Endodermal cell (in vitro differentiated cells): ENCODE measurements at regions not wholly inside any gene's neighbourhood (a gene's known extent, or its start where the extent isn't known, plus 50 kb on each side); places are given as distances from the start of the nearest gene placed in this dataset.

Source experiments
- DNase-seq: peaks from one replicate; pipeline ENCODE4 v3.0.0-alpha.2; 2017
- H3K27ac ChIP-seq: 2 replicates; pipeline ENCODE4 v1.5.1; 2013; ENCODE audit warnings: mild to moderate bottlenecking, low read depth, low read length, moderate library complexity
- H3K27me3 ChIP-seq: 2 replicates; pipeline ENCODE4 v1.6.1; 2013; ENCODE audit warnings: mild to moderate bottlenecking, low read length, moderate library complexity; ENCODE audit not compliant: insufficient read depth, control insufficient read depth, poor library complexity, severe bottlenecking
- H3K36me3 ChIP-seq: 2 replicates; pipeline ENCODE4 v1.7.0; 2013; ENCODE audit warnings: mild to moderate bottlenecking, low read length, moderate library complexity; ENCODE audit not compliant: control insufficient read depth, insufficient read depth
- H3K4me1 ChIP-seq: one replicate; pipeline ENCODE4 v1.7.0; 2013; ENCODE audit warnings: low read length; ENCODE audit not compliant: control insufficient read depth, insufficient read depth
- H3K4me3 ChIP-seq: 2 replicates; pipeline ENCODE4 v1.5.1; 2013; ENCODE audit warnings: mild to moderate bottlenecking, low read length, moderate library complexity
- H3K9ac ChIP-seq: 2 replicates; pipeline ENCODE4 v1.6.1; 2013; ENCODE audit warnings: mild to moderate bottlenecking, low read length, moderate library complexity; ENCODE audit not compliant: poor library complexity, severe bottlenecking; ENCODE audit errors: extremely low read depth
- H3K9me3 ChIP-seq: 2 replicates; pipeline ENCODE4 v1.6.1; 2013; ENCODE audit warnings: mild to moderate bottlenecking, low read length, moderate library complexity; ENCODE audit not compliant: control insufficient read depth
- H3K27ac Mint-ChIP-seq: 2 replicates; pipeline ENCODE4 v1.8.0; 2020; ENCODE audit warnings: mixed read lengths
- H3K27me3 Mint-ChIP-seq: 2 replicates; pipeline ENCODE4 v1.8.0; 2021; ENCODE audit warnings: mild to moderate bottlenecking, mixed read lengths; ENCODE audit not compliant: insufficient read depth
- H3K36me3 Mint-ChIP-seq: 2 replicates; pipeline ENCODE4 v1.8.0; 2020; ENCODE audit warnings: low read depth, mixed read lengths
- H3K4me1 Mint-ChIP-seq: 2 replicates; pipeline ENCODE4 v1.8.0; 2020; ENCODE audit warnings: mixed read lengths
- H3K4me3 Mint-ChIP-seq: 2 replicates; pipeline ENCODE4 v1.8.0; 2020; ENCODE audit warnings: mild to moderate bottlenecking, moderate library complexity, mixed read lengths
- H3K9me3 Mint-ChIP-seq: 2 replicates; pipeline ENCODE4 v1.8.0; 2020; ENCODE audit warnings: mild to moderate bottlenecking, mixed read lengths
- CTCF ChIP-seq: fragments of 200-600 bp; sonication (generic); conservative IDR thresholded peaks from 2 replicates; pipeline ENCODE4 v1.5.0; 2021; ENCODE audit warnings: antibody characterized with exemption, mild to moderate bottlenecking
- WGBS, 2 experiments: methylation state at CpG; one replicate each; pipeline versions ENCODE4 v1.1.5 to v1.1.7; 2013; ENCODE audit warnings: missing lambda C conversion rate in 2 of 2, mixed read lengths in 1 of 2; ENCODE audit not compliant: insufficient coverage in 1 of 2, insufficient read length in 1 of 2; 5-methylcytosine and 5-hydroxymethylcytosine counted together

- H3K36me3 ChIP-seq: no peaks in the 10 kb centered on the region
- peaks cover 3% of the 10 kb centered on the region for H3K4me1 ChIP-seq
- no peak overlapping the region for H3K4me3 Mint-ChIP-seq
- H3K27me3 Mint-ChIP-seq: no peaks in the 10 kb centered on the region
- H3K27me3 ChIP-seq: no peaks in the 10 kb centered on the region
- no peak for DNase-seq
- no peaks in the 10 kb centered on the region for H3K9me3 Mint-ChIP-seq
- no peaks in the 10 kb centered on the region for H3K9me3 ChIP-seq
- H3K4me1 Mint-ChIP-seq: no peaks in the 10 kb centered on the region
- H3K27ac Mint-ChIP-seq: no peak overlapping the region
- no peak overlapping the region for H3K27ac ChIP-seq
- 99 to 100% methylated on average over 2 to 4 of the region's 4 CpGs for WGBS, 2 experiments
- no peaks in the 10 kb centered on the region for H3K36me3 Mint-ChIP-seq
- H3K4me3 ChIP-seq: no peak overlapping the region
- H3K9ac ChIP-seq: no peak overlapping the region
- no peak for TF ChIP-seq CTCF
These were observed 80.4 kb upstream of the RND3 start for GRCh38 chr2:150567771-150568301.

- no peaks in the 10 kb centered on the region for H3K4me1 ChIP-seq
- no peaks in the 10 kb centered on the region for H3K36me3 Mint-ChIP-seq
- no peaks in the 10 kb centered on the region for H3K36me3 ChIP-seq
- TF ChIP-seq CTCF: no peak
- DNase-seq: no peak
- no peak overlapping the region for H3K9ac ChIP-seq
- no peaks in the 10 kb centered on the region for H3K9me3 Mint-ChIP-seq
- H3K27me3 ChIP-seq: no peaks in the 10 kb centered on the region
- H3K27ac ChIP-seq: no peak overlapping the region
- no peaks in the 10 kb centered on the region for H3K27me3 Mint-ChIP-seq
- H3K4me1 Mint-ChIP-seq: no peaks in the 10 kb centered on the region
- no peak overlapping the region for H3K4me3 ChIP-seq
- no peaks in the 10 kb centered on the region for H3K9me3 ChIP-seq
- H3K4me3 Mint-ChIP-seq: no peak overlapping the region
- H3K27ac Mint-ChIP-seq: no peak overlapping the region
- WGBS, 2 experiments: 97 to 100% methylated on average over 3 of the region's 3 CpGs
These were observed 78.8 kb upstream of the RND3 start for GRCh38 chr2:150566289-150566688.

- Mint-ChIP-seq H3K36me3 (no peaks in the 10 kb centered on the region), H3K4me3 (no peak overlapping the region), H3K4me1 (no peaks in the 10 kb centered on the region), H3K9me3 (no peaks in the 10 kb centered on the region), H3K27ac (no peak overlapping the region), H3K27me3 (no peaks in the 10 kb centered on the region)
- no peaks in the 10 kb centered on the region for H3K4me1 ChIP-seq
- no peaks in the 10 kb centered on the region for H3K9me3 ChIP-seq
- no peak for DNase-seq
- no peaks in the 10 kb centered on the region for H3K36me3 ChIP-seq
- H3K4me3 ChIP-seq: no peak overlapping the region
- no peak for TF ChIP-seq CTCF
- H3K27ac ChIP-seq: no peak overlapping the region
- no peak overlapping the region for H3K9ac ChIP-seq
- WGBS, 2 experiments: 83 to 90% methylated on average over 1 of the region's 1 CpG
- H3K27me3 ChIP-seq: no peaks in the 10 kb centered on the region
These were observed 73.6 kb upstream of the RND3 start for GRCh38 chr2:150561076-150561475.
